Ovary (tissue), 7 donors: ENCODE measurements at regions not wholly inside any gene's neighbourhood (a gene's known extent, or its start where the extent isn't known, plus 50 kb on each side); places are given as distances from the start of the nearest gene placed in this dataset.

Source experiments
- DNase-seq, 5 donors: peaks; one replicate each; pipeline ENCODE4 v3.0.0-alpha.2; 2019 to 2020
- H3K27ac ChIP-seq, 2 donors: fragments of 200-600 bp; one replicate each; pipeline versions ENCODE4 v1.5.1 to v1.8.0; 2019 to 2022
- H3K27me3 ChIP-seq: fragments of 200-600 bp; one replicate; pipeline ENCODE4 v1.8.0; 2022
- H3K36me3 ChIP-seq: fragments of 200-600 bp; sonication (generic); one replicate; pipeline ENCODE4 v1.5.1; 2019
- H3K4me1 ChIP-seq: one replicate; pipeline ENCODE4 v1.8.1; 2013; ENCODE audit warnings: mild to moderate bottlenecking, moderate library complexity; ENCODE audit not compliant: insufficient read depth
- H3K4me3 ChIP-seq: fragments of 200-600 bp; sonication (generic); one replicate; pipeline ENCODE4 v1.5.1; 2017
- H3K9me3 ChIP-seq, 2 donors: fragments of 200-600 bp in 1 of 2; sonication (generic) in 1 of 2; one replicate each; pipeline versions ENCODE4 v1.5.1 to v1.8.1; 2013 to 2019; ENCODE audit warnings: mild to moderate bottlenecking in 1 of 2, moderate library complexity in 1 of 2
- EP300 ChIP-seq: sonication (generic); formaldehyde crosslinking; IDR thresholded peaks from one replicate; pipeline ENCODE4 v1.6.1; 2017; ENCODE audit warnings: antibody characterized with exemption
- POLR2A ChIP-seq: fragments of 450-650 bp; IDR thresholded peaks from one replicate; pipeline ENCODE4 v1.6.1; 2017; ENCODE audit warnings: antibody characterized with exemption, mild to moderate bottlenecking, moderate library complexity
- WGBS, 3 donors: extraction: QIAGEN DNeasy Blood & Tissue Kit in 1 of 3; methylation state at CpG; one replicate each; pipeline versions ENCODE4 v1.1.5 to v1.1.7; 2013 to 2017; 5-methylcytosine and 5-hydroxymethylcytosine counted together
- intact Hi-C, 4 donors: fragments of 100-400 bp; cut with DNase I; formaldehyde crosslinking; loops; one replicate each; pipeline versions ENCODE4 v1.11.0 to v1.15.1; 2022 to 2023
- TF ChIP-seq, protein P1 (sequence below), 3 donors: fragments of 450-650 bp in 2 of 3; fragments of 200-600 bp in 1 of 3; IDR thresholded peaks; one replicate each; pipeline versions ENCODE4 v1.5.1 to v1.8.0; 2016 to 2022; ENCODE audit warnings: antibody characterized with exemption in 3 of 3, mild to moderate bottlenecking in 1 of 3
- donor health status: DM: no; HTN: no; CAD: no; lungs with moderate emphysema.
- donor health status: DM: no; HTN: no; CAD: no.
- donor health status: Bipolar disorder and iron deficiency.
- donor health status: DM: no; HTN: no; CAD: no.
- donor health status: DM: yes; HTN: yes; CAD: no.

- Histone ChIP-seq H3K9me3 (no peaks in the 10 kb centered on the region), H3K4me1 (no peaks in the 10 kb centered on the region), H3K27me3 (no peaks in the 10 kb centered on the region), H3K4me3 (no peak overlapping the region), H3K27ac (no peak overlapping the region), H3K36me3 (no peaks in the 10 kb centered on the region)
- DNase-seq, result no peak
- TF ChIP-seq EP300 (no peak), POLR2A (no peak)
- TF ChIP-seq, protein P1, sequence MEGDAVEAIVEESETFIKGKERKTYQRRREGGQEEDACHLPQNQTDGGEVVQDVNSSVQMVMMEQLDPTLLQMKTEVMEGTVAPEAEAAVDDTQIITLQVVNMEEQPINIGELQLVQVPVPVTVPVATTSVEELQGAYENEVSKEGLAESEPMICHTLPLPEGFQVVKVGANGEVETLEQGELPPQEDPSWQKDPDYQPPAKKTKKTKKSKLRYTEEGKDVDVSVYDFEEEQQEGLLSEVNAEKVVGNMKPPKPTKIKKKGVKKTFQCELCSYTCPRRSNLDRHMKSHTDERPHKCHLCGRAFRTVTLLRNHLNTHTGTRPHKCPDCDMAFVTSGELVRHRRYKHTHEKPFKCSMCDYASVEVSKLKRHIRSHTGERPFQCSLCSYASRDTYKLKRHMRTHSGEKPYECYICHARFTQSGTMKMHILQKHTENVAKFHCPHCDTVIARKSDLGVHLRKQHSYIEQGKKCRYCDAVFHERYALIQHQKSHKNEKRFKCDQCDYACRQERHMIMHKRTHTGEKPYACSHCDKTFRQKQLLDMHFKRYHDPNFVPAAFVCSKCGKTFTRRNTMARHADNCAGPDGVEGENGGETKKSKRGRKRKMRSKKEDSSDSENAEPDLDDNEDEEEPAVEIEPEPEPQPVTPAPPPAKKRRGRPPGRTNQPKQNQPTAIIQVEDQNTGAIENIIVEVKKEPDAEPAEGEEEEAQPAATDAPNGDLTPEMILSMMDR (IDR thresholded peaks at IDR 0.05), result no peak
- intact Hi-C loops, result no loop called here
These were observed 177.4 kb upstream of the PRLR start for GRCh38 chr5:35407697-35408096.

DNA sequence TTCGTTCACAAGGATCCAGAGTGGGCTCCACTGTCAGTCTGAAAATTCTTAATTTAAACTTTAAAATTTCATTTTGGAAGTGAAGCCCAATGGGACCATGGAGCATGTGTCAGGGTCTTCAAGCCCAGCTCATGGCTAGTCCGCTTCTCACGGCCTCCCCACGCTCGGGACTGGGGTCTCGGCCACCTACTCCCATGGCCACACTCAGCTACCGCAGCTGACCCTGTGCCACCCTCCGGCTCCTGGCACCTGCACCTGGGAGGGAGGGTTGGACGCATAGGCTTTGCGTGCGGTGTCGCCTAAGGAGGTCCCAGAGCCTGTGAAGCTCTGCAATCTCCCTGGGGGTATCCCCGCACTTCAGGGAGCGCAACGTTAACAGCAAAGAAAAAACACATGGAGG is 175.7 kb upstream of the PRLR start:
- Histone ChIP-seq H3K27ac (no peak overlapping the region), H3K36me3 (no peaks in the 10 kb centered on the region), H3K9me3 (no peaks in the 10 kb centered on the region), H3K4me3 (no peak overlapping the region), H3K27me3 (no peaks in the 10 kb centered on the region), H3K4me1 (no peaks in the 10 kb centered on the region)
- TF ChIP-seq EP300 (no peak), POLR2A (no peak)
- TF ChIP-seq, protein P1 (IDR thresholded peaks at IDR 0.05), result no peak
- no peak for DNase-seq
- intact Hi-C loops, result no loop called here
- WGBS, 3 donors, result 95 to 97% (median 95%) methylated on average over 15 of the region's 15 CpGs

GRCh38 chr5:35404701-35405100 is 174.4 kb upstream of the PRLR start:
- no peak overlapping the region for H3K4me3 ChIP-seq
- 92 to 96% (median 94%) methylated on average over 9 of the region's 9 CpGs for WGBS, 3 donors
- no peaks in the 10 kb centered on the region for H3K4me1 ChIP-seq
- no peak for DNase-seq
- H3K27me3 ChIP-seq, result no peaks in the 10 kb centered on the region
- no peak for TF ChIP-seq EP300
- TF ChIP-seq, protein P1 (IDR thresholded peaks at IDR 0.05), result no peak
- TF ChIP-seq POLR2A, result no peak
- H3K9me3 ChIP-seq, result no peaks in the 10 kb centered on the region
- H3K27ac ChIP-seq, result no peak overlapping the region
- no peaks in the 10 kb centered on the region for H3K36me3 ChIP-seq
- intact Hi-C loops, result no loop called here

DNA sequence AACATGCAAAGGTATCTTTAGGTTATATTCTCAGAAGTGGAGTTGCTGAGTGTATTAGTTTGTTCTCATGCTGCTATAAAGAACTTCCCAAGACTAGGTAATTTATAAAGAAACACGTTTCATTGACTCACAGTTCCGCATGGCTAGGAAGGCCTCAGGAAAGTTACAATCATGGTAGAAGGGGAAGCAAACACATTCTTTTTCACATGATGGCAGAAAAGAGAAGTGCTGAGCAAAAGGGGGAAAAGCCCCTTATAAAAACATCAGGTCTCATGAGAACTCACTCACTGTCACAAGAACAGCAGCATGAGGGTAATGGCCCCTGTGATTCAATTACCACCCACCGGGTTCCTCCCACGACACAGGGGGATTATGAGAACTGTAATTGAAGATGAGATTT is 163.6 kb upstream of the PRLR start:
- no peak for DNase-seq
- TF ChIP-seq POLR2A, result no peak
- TF ChIP-seq EP300, result no peak
- TF ChIP-seq, protein P1 (IDR thresholded peaks at IDR 0.05), result no peak
- intact Hi-C loops, result no loop called here
- H3K27me3 ChIP-seq, result no peaks in the 10 kb centered on the region
- H3K9me3 ChIP-seq, result no peaks in the 10 kb centered on the region
- no peaks in the 10 kb centered on the region for H3K4me1 ChIP-seq
- no peak overlapping the region for H3K27ac ChIP-seq
- H3K36me3 ChIP-seq, result no peaks in the 10 kb centered on the region
- 78 to 82% (median 81%) methylated on average over 4 of the region's 4 CpGs for WGBS, 3 donors
- no peak overlapping the region for H3K4me3 ChIP-seq

DNA sequence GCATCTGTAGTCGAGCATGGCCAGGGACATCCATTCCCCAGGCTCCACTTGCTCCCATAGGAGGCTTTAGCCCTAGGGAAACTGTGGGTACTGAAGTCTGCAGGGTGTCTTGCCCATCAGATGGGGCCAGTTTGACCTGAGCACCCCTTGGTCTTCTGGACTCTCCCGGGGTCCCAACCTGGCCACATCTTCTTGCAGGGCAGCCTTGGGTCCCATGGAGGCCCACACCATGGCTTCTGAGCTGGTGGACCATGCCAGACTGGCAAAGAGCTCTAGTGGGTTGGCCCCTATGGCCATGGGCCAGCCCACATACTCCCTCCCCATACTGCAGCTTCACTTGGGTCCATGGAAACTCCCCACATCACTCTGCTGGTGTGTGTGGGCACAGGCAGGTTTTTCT is 154.4 kb upstream of the PRLR start:
- no peak overlapping the region for H3K4me3 ChIP-seq
- no peaks in the 10 kb centered on the region for H3K36me3 ChIP-seq
- H3K27ac ChIP-seq, result no peak overlapping the region
- H3K9me3 ChIP-seq, result no peaks in the 10 kb centered on the region
- DNase-seq, result no peak
- H3K27me3 ChIP-seq, result no peaks in the 10 kb centered on the region
- intact Hi-C loops, result no loop called here
- 84 to 94% (median 85%) methylated on average over 2 of the region's 2 CpGs for WGBS, 3 donors
- TF ChIP-seq, protein P1 (IDR thresholded peaks at IDR 0.05), result no peak
- no peak for TF ChIP-seq EP300
- no peak for TF ChIP-seq POLR2A
- H3K4me1 ChIP-seq, result no peaks in the 10 kb centered on the region
